ENCODE measurements at regions not wholly inside any gene's neighbourhood (a gene's known extent, or its start where the extent isn't known, plus 50 kb on each side); places are given as distances from the start of the nearest gene placed in this dataset.

DNA sequence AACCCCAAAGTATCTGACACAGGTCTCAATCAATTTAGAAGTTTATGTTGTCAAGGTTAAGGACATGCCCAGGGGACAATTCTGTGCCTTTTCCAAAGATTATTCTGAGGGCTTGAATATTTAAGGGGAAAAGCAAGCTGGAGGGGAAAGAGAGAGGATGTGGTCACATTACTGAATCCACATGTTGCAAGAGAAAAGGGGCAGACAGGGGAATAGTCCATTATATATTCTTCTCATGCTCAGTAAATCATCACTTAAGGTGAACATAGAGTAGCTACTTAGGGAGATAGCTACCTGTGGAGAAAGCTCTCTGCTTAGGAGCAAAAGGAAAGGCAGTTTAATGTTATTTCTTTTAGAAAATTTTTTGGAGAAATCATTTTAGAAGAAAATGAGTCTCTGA lies 751.6 kb downstream of the SI start (continued):
- no peak for TF ChIP-seq PATZ1 (CRISPR knock-in tag; IDR thresholded peaks at IDR 0.05; ENCODE audit: borderline replicate concordance)
- TF ChIP-seq ZNF8 (CRISPR knock-in tag; IDR thresholded peaks at IDR 0.05), result no peak
- TF ChIP-seq BACH2 (CRISPR knock-in tag; IDR thresholded peaks at IDR 0.05; ENCODE audit: borderline replicate concordance), result no peak
- no peak for TF ChIP-seq ZC3H10 (CRISPR knock-in tag; IDR thresholded peaks at IDR 0.05)
- TF ChIP-seq GLIS3 (CRISPR knock-in tag; IDR thresholded peaks at IDR 0.05), result no peak
- TF ChIP-seq ESRRG (CRISPR knock-in tag; IDR thresholded peaks at IDR 0.05), result no peak
- TF ChIP-seq CSDC2 (CRISPR knock-in tag; IDR thresholded peaks at IDR 0.05), result no peak
- TF ChIP-seq TOX (CRISPR knock-in tag; IDR thresholded peaks at IDR 0.05; ENCODE audit: borderline replicate concordance), result no peak

DNA sequence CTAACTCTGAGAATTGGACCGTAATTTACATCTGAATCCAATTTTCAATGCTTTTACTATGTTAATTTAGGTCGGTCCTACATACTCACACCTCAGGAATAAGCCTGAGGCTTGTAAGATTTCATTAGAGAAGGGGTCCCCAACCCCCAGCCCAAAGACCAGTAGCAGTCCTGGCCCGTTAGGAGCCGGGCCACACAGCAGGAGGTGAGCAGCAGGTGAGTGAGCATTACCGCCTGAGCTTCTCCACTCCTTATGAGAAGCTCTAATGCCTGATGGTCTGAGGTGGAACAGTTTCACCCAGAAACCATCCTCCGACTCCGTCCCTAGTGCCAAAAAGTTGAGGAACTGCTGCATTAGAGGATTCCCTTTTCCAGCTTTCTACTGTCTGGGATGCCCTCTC lies 757.3 kb downstream of the SI start:
- TF ChIP-seq PPARA (CRISPR knock-in tag; IDR thresholded peaks at IDR 0.05; ENCODE audit: borderline replicate concordance) (no peak), ZNF565 (CRISPR knock-in tag; conservative IDR thresholded peaks at IDR 0.05; ENCODE audit: low read depth) (no peak), POU6F1 (CRISPR knock-in tag; IDR thresholded peaks at IDR 0.05; ENCODE audit: borderline replicate concordance, low read depth) (no peak)
- ATAC-seq, result no peak

GRCh38 chr3:164306042-164306441 lies 772.3 kb downstream of the SI start:
- TF ChIP-seq PPARA (CRISPR knock-in tag; IDR thresholded peaks at IDR 0.05; ENCODE audit: borderline replicate concordance), result no peak
- TF ChIP-seq, protein P1, sequence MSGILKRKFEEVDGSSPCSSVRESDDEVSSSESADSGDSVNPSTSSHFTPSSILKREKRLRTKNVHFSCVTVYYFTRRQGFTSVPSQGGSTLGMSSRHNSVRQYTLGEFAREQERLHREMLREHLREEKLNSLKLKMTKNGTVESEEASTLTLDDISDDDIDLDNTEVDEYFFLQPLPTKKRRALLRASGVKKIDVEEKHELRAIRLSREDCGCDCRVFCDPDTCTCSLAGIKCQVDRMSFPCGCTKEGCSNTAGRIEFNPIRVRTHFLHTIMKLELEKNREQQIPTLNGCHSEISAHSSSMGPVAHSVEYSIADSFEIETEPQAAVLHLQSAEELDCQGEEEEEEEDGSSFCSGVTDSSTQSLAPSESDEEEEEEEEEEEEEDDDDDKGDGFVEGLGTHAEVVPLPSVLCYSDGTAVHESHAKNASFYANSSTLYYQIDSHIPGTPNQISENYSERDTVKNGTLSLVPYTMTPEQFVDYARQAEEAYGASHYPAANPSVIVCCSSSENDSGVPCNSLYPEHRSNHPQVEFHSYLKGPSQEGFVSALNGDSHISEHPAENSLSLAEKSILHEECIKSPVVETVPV (CRISPR knock-in tag; IDR thresholded peaks at IDR 0.05), result no peak
- no peak for TF ChIP-seq TCF4 (CRISPR knock-in tag; IDR thresholded peaks at IDR 0.05; ENCODE audit: borderline replicate concordance)
- no peak for TF ChIP-seq ZFP3 (CRISPR knock-in tag; IDR thresholded peaks at IDR 0.05)
- no peak for TF ChIP-seq ZNF565 (CRISPR knock-in tag; conservative IDR thresholded peaks at IDR 0.05; ENCODE audit: low read depth)
- TF ChIP-seq ZNF70 (CRISPR knock-in tag; IDR thresholded peaks at IDR 0.05), result no peak
- no peak for TF ChIP-seq OSR1 (CRISPR knock-in tag; IDR thresholded peaks at IDR 0.05)
- TF ChIP-seq TOX (CRISPR knock-in tag; IDR thresholded peaks at IDR 0.05; ENCODE audit: borderline replicate concordance), result no peak
- no peak for TF ChIP-seq SNAI2 (CRISPR knock-in tag; IDR thresholded peaks at IDR 0.05)
- no peak for TF ChIP-seq ESRRG (CRISPR knock-in tag; IDR thresholded peaks at IDR 0.05)
- no peak for TF ChIP-seq PATZ1 (CRISPR knock-in tag; IDR thresholded peaks at IDR 0.05; ENCODE audit: borderline replicate concordance)
- TF ChIP-seq ZFP30 (CRISPR knock-in tag; IDR thresholded peaks at IDR 0.05), result no peak
- TF ChIP-seq ZNF8 (CRISPR knock-in tag; IDR thresholded peaks at IDR 0.05), result no peak
- TF ChIP-seq, protein P2, sequence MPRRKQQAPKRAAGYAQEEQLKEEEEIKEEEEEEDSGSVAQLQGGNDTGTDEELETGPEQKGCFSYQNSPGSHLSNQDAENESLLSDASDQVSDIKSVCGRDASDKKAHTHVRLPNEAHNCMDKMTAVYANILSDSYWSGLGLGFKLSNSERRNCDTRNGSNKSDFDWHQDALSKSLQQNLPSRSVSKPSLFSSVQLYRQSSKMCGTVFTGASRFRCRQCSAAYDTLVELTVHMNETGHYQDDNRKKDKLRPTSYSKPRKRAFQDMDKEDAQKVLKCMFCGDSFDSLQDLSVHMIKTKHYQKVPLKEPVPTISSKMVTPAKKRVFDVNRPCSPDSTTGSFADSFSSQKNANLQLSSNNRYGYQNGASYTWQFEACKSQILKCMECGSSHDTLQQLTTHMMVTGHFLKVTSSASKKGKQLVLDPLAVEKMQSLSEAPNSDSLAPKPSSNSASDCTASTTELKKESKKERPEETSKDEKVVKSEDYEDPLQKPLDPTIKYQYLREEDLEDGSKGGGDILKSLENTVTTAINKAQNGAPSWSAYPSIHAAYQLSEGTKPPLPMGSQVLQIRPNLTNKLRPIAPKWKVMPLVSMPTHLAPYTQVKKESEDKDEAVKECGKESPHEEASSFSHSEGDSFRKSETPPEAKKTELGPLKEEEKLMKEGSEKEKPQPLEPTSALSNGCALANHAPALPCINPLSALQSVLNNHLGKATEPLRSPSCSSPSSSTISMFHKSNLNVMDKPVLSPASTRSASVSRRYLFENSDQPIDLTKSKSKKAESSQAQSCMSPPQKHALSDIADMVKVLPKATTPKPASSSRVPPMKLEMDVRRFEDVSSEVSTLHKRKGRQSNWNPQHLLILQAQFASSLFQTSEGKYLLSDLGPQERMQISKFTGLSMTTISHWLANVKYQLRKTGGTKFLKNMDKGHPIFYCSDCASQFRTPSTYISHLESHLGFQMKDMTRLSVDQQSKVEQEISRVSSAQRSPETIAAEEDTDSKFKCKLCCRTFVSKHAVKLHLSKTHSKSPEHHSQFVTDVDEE (CRISPR knock-in tag; IDR thresholded peaks at IDR 0.05), result no peak
- ATAC-seq, result no peak

GRCh38 chr3:164303894-164304293 lies 774.4 kb downstream of the SI start:
- no peak for ATAC-seq
- TF ChIP-seq PPARA (CRISPR knock-in tag; IDR thresholded peaks at IDR 0.05; ENCODE audit: borderline replicate concordance), result no peak
- TF ChIP-seq PATZ1 (CRISPR knock-in tag; IDR thresholded peaks at IDR 0.05; ENCODE audit: borderline replicate concordance), result no peak
- no peak for TF ChIP-seq ZFP30 (CRISPR knock-in tag; IDR thresholded peaks at IDR 0.05)
- TF ChIP-seq OSR1 (CRISPR knock-in tag; IDR thresholded peaks at IDR 0.05), result no peak
- TF ChIP-seq, protein P1 (CRISPR knock-in tag; IDR thresholded peaks at IDR 0.05), result no peak
- TF ChIP-seq ZNF8 (CRISPR knock-in tag; IDR thresholded peaks at IDR 0.05), result no peak
- no peak for TF ChIP-seq ZC3H10 (CRISPR knock-in tag; IDR thresholded peaks at IDR 0.05)
- TF ChIP-seq RARB (CRISPR knock-in tag; IDR thresholded peaks at IDR 0.05), result no peak
- TF ChIP-seq ARNTL (CRISPR knock-in tag; IDR thresholded peaks at IDR 0.05; ENCODE audit: borderline replicate concordance, low read depth), result no peak
- no peak for TF ChIP-seq ZNF565 (CRISPR knock-in tag; conservative IDR thresholded peaks at IDR 0.05; ENCODE audit: low read depth)
